ENCODE measurements at regions not wholly inside any gene's neighbourhood (a gene's known extent, or its start where the extent isn't known, plus 50 kb on each side); places are given as distances from the start of the nearest gene placed in this dataset.
"Not testable (repeated sequence)": the region's sequence is repeated elsewhere in the genome, so short reads cannot be mapped to it uniquely, and the experiment has no call there.

GRCh38 chr14:97155320-97155719 is 358.1 kb downstream of the VRK1 start:
- DNase-seq: no peak

GRCh38 chr14:97155814-97156213 is 358.6 kb downstream of the VRK1 start:
- no peak for DNase-seq

- DNase-seq: no peak
Observed at GRCh38 chr14:97156705-97157104, 359.5 kb downstream of the VRK1 start.

- no peak for DNase-seq
Observed at GRCh38 chr14:97158102-97158501, 360.9 kb downstream of the VRK1 start.

- no peak for DNase-seq
Observed at GRCh38 chr14:97159124-97159523, 361.9 kb downstream of the VRK1 start.

DNA sequence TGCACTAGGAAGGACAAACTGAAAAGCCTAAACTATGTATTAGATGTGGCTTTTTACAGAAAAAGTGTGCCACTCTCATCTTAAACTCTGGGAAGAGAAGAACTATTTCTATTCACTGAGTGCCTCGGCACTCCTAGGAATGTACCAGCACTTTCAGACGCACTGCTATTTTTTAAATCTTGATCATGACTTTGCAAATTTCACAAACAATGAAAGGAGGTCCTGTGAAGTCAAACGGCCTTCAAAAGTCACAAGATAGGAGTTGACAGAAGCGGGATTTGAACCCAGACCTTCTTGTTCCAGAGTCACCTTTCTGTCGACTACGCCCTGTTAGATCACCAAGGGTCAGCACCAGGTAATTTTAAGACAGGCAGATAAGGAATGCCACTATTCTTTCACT is 365.4 kb downstream of the VRK1 start:
- DNase-seq: no peak

DNA sequence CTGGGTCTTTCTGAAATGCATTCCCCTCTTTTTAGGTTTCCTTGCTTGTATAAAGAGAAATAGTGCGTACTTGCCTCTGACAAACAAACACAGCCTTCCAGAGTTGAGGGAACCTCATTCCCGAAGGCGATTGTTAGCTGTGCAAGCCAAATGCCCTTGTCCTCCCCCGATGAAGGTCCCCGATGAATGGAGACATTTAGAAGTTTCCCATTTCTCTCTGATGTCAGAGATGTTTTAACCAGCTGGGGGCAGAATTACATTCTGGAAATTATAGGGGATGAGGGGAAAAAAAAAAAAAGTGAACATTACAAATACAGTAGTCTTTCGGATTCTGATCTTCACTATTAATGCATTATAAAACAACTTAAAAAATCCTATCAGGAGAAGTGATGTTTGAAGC is 366.8 kb downstream of the VRK1 start:
- no peak for DNase-seq

DNA sequence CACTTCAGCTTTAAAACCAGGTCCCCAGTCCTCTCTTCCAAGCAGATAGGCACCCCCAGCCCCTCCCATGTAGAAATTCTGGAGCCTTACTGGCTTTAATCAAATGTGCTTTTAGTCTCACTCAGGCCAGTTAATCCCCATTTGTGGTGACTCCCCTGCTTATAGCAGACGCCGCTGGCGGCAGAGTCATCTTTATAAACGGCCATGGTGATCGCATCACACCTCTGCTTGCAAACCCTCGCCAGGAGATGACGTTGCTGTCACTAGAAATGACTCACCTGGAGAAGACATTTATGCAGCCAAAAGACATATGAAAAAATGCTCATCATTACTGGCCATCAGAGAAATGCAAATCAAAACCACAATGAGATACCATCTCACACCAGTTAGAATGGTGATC is 369.3 kb downstream of the VRK1 start:
- no peak for DNase-seq

DNA sequence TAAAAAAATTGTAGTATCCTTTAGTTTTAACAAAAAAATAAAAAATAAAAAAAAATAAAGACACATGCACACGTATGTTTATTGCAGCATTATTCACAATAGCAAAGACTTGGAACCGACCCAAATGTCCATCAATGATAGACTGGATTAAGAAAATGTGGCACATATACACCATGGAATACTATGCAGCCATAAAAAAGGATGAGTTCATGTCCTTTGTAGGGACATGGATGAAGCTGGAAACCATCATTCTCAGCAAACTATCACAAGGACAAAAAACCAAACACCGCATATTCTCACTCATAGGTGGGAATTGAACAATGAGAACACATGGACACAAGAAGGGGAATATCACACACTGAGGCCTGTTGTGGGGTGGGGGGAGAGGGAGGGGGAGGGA is 370.4 kb downstream of the VRK1 start:
- DNase-seq: not testable (repeated sequence)

DNA sequence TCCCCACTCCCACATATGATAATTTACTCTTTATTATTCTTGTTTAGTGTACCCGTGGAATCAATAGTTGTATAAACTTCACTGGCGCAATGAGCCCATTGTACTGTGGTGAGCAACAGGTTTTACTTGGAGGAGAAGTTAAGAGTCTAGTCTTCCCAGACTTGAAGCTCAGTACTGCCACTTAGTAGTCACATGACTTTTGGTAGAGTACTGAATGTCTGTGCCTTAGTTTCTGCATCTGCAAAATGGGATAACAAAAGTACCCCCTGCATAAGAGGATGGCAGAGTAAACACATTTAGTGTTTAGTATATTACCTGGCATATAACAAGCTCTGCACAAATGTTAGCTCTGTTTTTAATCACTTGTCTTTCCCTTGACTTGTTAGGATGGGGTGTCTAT is 375.5 kb downstream of the VRK1 start:
- DNase-seq: no peak

GRCh38 chr14:97177016-97177415 is 379.8 kb downstream of the VRK1 start:
- no peak for DNase-seq

DNA sequence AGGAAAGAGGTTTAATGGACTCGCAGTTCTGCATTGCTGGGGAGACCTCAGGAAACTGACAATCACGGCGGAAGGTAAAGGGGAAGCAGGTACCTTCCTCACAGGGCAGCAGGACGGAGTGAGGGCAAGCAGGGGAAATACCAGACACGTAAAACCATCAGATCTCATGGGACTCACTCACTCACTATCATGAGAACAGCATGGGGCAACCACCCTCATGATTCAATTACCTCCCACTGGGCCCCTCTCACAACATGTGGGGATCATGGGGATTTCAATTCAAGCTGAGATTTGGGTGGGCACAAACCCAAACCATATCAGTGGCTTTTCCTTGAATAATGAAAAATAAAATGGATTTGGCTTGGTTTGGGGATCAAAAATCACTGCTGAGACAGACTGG is 380.5 kb downstream of the VRK1 start:
- no peak for DNase-seq

- DNase-seq: no peak
Observed at GRCh38 chr14:97178781-97179180, 381.6 kb downstream of the VRK1 start.

DNA sequence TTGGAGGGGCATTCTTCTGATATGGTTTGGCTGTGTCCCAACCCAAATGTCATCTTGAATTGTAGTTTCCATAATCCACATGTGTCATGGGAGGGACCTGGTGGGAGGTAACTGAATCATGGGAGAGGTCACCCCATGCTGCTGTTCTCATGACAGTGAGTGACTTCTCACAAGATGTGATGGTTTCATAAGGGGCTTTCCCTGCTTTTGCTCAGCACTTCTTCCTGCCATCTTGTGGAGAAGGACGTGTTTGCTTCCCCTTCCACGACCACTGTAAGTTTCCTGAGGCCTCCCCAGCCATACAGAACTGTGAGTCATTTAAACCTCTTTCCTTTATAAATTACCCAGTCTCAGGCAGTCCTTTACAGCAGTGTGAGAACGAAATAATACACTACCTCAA is 382.4 kb downstream of the VRK1 start:
- DNase-seq: no peak

DNA sequence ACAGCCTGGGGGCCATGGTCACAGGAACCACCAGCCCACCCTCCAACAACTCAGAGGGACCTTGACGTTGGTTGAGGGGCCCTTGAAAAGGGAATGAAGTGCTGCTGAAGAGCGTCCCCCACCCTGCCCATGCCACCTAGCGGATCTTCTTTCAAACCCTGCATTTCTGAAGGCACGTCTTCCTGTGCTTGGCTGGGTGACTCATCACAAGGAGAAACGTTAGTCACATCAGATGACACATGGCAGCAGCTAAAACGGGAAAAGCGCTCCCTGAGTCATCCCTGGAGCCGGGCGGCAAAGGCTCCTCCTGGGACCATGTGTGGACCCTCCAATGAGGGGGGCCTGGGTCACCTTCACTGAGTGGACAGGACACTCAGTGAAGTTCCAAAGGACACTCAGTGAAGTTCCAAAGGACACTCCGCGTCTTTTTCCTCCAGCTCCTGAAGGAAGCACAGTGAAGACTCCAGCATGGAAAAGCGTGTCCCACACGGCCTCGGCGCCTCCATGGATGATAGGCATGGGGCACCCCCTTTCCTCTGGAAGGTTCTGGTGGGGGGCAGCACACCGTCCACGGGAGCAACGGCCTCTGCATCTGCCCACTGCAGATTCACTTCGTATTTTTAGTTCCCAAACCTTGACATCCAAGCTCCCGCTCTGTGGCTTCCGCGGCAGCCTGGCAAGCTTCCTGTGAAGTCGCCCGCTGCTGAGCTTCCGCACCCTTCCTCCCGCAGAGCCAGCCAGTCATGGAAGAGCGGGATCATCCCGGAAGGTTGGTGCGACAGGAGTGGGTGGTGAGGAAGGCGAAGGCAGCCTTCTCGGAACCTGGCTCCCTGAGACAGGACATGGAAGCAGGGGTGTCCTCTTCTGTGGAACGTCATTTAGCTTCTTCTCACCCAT is 383.4 kb downstream of the VRK1 start:
- DNase-seq: no peak

DNA sequence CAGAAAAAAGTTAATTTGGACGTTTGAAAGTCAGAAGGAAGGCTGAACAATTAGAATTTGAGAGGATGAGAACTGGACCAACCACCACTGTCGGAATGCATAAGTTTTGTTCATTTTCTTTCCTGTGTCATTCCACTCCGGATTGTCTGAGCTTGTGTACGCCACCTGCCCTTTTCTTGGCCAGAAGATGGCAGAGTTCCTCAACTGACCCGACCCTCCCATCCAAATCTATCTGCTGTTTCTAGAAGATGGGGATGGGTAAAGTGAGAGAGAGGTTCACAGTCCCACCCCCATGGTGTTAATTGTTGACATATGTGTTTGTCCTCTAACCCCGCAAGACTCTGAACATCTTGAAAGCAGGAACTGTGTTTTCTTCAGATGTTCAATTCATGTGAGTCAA is 388.0 kb downstream of the VRK1 start:
- DNase-seq: no peak

DNA sequence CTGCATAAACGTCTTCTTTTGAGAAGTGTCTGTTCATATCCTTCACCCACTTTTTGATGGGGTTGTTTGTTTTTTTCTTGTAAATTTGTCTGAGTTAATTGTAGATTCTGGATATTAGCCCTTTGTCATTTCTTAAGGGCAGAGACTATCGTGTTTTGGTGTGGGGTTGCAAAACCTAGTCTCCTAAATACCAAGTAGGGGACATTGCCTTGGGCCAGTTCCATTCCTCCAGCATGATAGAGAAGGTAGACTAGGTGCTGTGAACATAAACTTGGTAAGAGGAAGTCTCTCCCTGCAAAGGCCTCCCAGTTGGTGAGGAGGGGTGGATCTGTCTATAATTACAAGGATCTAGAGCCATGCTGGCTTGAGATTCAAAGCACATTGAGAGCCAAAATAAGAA is 390.7 kb downstream of the VRK1 start:
- DNase-seq: no peak

- no peak for DNase-seq
Observed at GRCh38 chr14:97196336-97196735, 399.2 kb downstream of the VRK1 start.

GRCh38 chr14:97198813-97199212 is 401.6 kb downstream of the VRK1 start:
- DNase-seq: no peak

DNA sequence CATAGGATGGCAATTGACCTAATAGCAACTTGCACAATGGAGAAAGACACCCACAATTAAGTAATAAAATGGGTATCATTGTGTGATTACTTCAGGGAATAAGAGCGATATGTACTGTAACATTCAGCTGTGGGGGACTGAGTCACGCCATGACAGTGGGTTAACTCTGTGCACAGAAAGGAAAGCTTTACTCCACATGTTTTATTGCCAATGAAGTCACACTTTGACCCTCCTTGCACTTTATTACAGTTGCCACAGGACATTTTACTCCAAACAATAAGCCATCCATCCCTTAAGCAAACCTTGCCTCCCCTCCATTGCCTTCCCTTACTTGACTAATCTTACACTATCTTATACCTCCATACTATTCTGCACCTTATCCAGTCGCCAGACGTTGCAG is 403.1 kb downstream of the VRK1 start:
- DNase-seq: no peak

GRCh38 chr14:97206916-97207315 is 409.7 kb downstream of the VRK1 start:
- DNase-seq: no peak

- no peak for DNase-seq
Observed at GRCh38 chr14:97210202-97210601, 413.0 kb downstream of the VRK1 start.

DNA sequence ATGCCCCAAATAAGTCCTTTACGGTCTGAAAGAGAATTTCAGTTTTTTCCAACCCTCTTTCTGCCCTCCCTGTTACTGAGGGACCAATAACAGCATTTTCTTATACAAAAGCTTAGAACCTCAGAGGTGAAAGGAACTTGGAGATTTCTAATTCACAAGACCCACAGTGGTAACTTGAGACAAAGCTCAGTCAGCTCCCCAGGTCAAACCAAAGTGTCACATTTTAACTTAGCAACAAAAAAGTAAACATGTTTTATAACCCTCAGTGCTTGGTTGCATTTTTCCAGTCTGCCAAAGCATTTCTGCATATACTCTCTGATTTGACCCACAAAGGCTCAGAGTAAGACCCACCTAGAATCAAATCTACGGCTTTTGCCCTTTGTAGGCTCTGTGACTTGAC is 415.2 kb downstream of the VRK1 start:
- no peak for DNase-seq

GRCh38 chr14:97213720-97214119 is 416.5 kb downstream of the VRK1 start:
- DNase-seq: no peak
